ENCODE measurements at regions not wholly inside any gene's neighbourhood (a gene's known extent, or its start where the extent isn't known, plus 50 kb on each side); places are given as distances from the start of the nearest gene placed in this dataset.

DNA sequence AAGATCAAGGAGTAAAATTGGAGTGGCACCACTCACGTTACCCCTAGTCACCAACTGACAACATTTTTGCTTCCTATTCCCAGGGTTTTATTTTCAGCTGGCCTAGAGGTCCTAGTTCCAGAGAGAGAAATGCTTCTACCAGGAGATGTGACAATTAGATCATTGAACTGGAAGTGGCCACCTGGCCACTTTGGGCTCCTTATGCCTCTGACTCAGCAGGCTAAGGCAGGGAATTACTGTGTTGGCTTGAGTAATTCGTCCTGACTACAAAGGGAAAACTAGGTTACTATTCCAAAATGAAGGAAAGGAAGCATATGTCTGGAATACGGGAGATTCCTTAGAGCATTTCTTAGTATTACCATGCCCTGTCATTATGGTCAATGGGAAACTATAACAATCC is 831.6 kb upstream of the NDST4 start:
- no peak for DNase-seq (ENCODE audit: low read depth, low spot score)

DNA sequence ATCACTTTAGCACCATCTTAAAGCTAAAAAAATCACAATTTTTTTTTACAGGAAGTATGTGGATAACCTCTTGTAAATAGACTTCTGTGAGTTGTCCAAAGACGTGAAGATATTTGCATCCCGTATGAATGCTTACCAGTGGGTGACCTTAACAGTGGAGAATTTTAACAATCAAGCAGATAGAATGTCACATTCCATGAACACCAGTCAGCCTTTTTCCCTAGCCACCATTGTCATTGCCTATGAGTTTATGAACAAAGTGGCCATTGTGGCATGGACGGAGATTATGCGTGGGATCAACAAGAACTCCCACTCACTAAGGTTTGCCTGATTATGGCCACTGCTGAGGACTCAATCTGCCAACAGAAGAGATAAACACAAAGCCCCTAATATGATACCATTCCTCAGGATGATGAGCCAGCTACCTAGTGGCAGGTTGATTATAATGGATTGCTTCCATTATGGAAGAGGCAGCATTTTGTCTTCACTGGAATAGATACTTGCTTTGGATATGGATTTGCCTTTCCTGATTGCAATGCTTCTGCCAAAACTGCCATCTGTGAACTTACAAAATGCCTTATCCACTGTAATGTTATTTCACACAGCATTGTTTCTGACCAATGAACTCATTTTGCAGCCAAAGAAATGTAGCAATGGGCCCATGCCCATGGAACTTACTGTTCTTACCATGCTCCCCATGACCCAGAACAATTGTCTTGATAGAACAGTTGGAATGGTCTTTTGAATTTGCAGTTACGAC is 830.9 kb upstream of the NDST4 start:
- DNase-seq (ENCODE audit: low read depth, low spot score): peak; percentile 39

DNA sequence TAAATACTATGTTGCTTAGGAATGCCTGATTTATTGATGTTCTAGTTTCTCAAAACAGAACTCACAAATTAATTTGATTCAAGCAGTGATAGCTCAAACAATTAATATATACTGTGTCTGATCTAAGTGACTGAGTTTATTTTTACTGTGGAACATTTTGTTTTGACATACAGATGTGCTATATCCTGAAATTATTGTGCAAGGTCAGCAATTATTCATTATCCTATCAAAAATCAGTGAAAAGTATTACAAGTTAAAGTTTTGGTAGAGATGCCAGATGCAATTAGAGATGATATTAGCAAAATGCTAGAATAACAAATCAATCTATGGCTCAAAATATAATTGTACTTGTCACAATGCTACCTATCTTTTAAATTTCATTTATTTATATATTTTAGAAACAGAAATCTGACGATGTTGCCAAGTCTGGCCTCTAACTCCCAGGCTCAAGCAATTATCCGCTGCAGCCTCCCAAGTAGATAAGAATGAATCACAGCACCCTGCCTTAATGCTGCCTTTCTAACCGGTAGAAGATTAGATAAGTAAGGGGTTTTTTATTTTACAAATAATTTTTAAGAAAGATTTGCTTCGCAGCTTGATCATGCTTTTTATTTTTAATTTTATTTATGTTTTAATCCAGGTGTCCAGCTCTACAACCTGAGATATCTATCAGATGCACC is 825.5 kb upstream of the NDST4 start:
- no peak for DNase-seq (ENCODE audit: low read depth, low spot score)

DNA sequence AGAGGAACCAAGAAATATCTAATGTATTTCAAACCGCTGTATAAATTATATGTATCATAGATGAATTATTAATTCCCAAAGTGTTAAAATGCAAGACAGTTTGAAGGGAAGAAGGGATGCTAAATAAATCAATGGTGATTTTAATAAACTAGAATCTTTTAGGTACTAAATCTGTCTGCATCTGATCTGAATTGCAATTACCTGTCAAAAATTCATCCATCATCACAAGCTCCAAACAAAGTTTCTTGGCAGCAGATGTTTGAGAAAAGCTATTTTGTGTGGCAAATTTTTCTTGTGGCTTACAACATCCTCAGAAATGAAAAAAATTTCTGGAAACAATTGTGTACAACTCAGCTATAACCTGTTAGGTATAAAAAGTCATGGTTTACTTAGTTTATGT is 816.0 kb upstream of the NDST4 start:
- no peak for DNase-seq (ENCODE audit: low read depth, low spot score)

DNA sequence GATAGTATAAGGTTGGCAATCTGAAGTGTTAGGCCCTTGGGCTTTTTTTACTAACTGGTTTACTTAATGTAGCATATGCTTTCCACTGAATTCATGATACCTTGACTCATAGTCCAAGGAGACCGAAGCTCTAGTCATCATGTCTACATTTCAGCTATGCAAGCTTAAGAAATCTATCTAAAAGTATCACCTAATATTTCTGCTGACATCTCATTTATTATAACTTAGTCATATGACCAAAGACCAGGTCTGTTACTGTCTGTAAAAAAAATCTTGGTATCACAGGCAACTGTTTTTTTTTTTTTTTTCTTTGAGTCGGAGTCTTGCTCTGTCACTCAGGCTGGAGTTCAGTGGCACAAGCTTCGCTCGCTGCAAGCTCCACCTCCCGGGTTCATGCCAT is 814.0 kb upstream of the NDST4 start:
- no peak for DNase-seq (ENCODE audit: low read depth, low spot score)

DNA sequence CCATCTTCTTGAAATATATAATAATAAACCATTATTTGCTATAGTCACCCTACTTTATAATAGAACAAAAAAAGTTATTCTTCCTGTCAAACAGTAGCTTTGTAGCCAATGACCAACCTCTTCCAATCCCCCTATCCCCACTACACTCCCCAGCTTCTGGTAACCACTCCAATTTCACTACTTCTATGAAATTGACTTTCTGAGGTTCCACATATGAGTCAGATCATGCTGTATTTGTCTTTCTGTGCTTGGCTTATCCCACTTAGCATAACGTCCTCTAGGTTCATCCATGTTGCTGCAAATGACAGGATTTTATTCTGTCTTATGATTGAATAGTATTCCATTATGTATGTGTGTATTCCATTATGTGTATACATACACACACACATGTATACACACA is 809.7 kb upstream of the NDST4 start:
- no peak for DNase-seq (ENCODE audit: low read depth, low spot score)

DNA sequence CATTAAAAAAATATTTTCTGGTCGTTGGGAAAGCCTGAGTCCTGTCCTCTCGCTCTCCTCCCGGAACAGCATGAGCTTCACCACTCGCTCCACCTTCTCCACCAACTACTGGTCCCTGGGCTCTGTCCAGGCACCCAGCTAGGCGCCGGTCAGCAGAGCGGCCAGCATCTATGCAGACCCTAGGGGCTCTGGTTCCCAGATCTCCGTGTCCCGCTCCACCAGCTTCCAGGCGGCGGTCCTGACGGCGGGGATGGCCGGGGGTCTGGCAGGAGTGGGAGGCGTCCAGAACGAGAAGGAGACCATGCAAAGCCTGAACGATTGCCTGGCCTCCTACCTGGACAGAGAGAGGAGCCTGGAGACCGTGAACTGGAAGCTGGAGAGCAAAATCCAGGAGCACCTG is 807.2 kb upstream of the NDST4 start:
- DNase-seq (ENCODE audit: low read depth, low spot score): no peak

DNA sequence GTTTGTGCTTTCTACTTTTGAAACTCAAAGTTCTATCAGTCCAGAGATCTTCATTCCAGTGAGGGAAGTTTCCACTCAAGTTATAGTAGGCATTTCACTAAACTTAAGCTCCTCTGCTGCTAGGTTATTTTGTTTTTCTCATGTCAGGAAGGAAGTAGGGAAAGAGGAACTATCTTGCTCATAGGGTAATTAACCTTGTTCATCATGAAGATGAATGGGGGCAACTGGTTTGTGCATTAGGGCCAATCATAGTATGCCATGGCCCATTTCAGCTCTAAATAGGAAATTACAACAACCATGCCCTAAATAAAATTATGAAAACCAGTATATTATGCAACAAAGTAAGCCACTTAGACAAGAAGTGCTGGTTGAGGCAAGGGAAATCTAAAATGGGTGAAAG is 804.7 kb upstream of the NDST4 start:
- no peak for DNase-seq (ENCODE audit: low read depth, low spot score)

DNA sequence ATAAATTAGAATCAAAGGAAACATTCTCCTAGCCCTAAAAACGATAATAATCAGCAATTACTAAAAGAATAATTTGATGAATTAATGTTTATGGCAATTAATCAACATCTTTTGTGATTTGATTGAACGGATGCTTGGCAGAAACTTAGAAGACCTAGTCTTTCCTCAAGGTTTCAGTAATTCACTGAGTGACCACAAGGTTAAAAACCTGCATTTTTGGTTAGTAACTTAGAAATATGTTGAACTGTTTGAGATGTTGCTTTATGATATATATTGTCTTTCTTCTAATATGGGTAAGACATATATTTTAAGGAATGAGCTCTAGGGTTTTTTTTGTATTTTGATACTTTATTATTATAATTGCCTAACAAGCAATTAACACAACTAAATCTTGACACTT is 793.0 kb upstream of the NDST4 start:
- DNase-seq (ENCODE audit: low read depth, low spot score): no peak

DNA sequence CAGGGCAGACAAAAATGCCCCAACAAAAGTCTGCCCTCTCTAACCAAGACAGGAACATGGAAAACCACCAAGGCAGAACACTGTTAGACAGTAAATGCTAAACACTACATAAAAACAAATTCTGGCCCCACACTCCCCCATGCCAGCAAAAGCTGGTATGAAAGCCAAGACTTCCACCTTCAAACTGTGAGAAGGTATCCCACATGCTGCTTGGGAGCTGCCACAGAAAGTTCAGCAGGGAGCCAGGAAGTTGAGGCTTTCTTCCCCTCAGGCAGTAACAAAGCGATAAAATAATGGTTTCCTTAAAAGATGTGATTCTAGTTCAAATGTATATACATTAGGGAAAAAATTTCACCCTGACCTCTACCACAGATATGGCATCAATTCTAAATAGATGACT is 770.4 kb upstream of the NDST4 start:
- no peak for DNase-seq (ENCODE audit: low read depth, low spot score)

DNA sequence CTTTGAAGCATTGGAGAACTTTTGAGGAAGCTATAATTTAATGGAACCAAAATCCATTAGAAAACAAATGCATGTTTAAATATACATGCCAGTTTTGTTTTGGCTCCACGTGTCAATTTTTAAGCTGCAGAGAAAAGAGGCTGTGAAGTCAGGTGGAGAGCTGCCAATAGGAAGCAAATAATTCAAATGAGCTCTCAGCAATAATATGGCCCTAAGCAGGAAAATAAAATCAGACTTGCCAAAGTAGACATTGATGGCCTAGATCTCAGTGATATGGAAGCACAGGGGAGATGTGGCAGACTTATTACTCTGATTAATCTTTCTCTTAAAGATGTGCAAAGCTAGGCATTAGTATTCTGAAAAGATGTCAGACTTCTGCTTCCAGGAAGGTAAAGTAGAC is 769.8 kb upstream of the NDST4 start:
- DNase-seq (ENCODE audit: low read depth, low spot score): no peak

DNA sequence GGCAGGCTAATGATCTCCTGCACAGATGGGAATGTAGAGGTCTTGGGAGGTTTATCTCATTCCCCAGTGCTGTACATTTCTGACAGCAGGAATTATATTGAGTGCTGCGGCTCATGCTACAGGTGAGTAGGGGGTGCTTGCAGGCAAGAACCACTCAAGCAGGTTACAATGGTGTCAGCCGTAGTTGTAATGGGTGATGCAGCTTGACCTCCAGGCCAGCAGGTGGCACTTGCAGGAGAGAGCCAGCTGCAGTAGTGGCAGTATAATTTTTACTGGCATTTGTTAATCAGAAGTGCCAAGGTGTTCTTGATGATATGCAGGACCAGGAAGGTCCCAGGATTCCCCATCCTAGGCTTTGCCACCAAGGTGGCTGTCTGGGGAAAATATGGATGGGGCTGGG is 759.6 kb upstream of the NDST4 start:
- DNase-seq (ENCODE audit: low read depth, low spot score): no peak

DNA sequence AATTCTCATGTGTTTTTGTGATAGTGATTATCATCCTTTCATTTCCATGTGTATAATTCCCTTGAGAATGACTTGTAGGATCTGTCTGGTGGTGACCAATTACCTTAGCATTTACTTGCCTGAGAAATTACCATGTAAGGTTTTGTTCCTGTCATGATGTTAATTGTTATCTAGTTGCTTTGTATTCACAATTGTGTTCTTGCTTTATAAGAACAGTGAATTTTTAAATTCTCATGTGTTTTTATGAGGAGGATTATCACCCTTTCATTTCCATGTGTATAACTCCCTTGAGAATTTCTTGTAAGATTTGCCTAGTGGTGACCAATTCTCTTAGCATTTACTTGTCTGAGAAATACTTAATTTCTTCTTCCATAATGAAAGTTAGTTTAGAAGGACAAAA is 758.2 kb upstream of the NDST4 start:
- no peak for DNase-seq (ENCODE audit: low read depth, low spot score)

DNA sequence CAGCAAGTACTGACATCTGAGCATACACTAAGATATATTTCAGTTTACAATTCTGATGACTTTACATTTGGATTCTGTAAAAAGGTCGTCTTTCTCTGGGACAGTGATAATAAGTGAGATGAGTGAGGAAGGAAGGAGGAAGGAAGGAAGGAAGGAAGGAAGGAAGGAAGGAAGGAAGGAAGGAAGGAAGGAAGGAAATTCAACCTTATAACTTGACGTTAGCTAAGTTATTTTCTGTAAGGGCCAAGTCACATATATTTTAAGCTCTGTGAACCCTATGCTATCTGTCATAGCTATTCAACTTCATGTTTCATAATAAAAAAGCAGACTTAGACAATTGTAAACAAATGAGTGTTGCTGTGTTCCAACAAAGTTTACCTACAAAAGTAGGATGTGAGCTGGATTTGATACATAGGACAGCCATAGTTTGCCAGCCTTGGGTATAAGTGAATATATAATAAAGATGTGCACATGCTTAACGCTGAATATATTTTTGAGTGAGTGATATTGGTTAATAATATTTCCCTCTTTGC is 753.0 kb upstream of the NDST4 start:
- DNase-seq (ENCODE audit: low read depth, low spot score): no peak

DNA sequence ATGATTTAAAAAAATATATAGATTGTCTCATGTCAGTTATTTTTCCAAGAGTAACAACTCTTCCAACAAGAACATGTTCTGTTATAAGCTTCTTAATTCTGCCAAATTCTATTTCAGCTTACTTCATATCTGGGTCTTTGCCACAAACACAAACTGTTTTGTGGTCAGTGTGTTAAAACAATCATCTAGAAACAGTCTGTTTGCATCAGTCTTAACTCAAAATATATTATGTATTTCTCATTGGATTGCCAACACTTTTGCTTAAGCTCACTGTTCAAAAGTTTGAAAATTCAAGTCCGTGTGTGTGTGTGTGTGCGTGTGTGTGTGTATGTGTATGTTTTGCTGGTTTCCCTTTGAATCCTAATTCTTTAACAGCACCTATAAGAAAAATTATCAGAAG is 752.3 kb upstream of the NDST4 start:
- DNase-seq (ENCODE audit: low read depth, low spot score): peak; percentile 1

DNA sequence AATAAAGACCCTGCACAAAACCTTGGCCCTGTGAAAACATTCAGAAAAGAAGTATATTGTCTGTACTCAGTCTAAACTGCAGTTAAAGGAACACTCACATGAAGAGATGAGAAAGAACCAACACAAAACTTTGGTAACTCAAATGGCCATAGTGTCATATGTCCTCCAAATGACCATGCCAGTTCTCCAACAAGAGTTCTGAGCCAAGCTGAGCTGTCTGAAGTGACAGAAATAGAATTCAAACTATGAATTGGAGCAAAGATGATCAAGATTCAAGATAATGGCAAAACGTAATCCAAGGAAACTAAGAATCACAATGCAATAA is 739.3 kb upstream of the NDST4 start:
- DNase-seq (ENCODE audit: low read depth, low spot score): no peak

DNA sequence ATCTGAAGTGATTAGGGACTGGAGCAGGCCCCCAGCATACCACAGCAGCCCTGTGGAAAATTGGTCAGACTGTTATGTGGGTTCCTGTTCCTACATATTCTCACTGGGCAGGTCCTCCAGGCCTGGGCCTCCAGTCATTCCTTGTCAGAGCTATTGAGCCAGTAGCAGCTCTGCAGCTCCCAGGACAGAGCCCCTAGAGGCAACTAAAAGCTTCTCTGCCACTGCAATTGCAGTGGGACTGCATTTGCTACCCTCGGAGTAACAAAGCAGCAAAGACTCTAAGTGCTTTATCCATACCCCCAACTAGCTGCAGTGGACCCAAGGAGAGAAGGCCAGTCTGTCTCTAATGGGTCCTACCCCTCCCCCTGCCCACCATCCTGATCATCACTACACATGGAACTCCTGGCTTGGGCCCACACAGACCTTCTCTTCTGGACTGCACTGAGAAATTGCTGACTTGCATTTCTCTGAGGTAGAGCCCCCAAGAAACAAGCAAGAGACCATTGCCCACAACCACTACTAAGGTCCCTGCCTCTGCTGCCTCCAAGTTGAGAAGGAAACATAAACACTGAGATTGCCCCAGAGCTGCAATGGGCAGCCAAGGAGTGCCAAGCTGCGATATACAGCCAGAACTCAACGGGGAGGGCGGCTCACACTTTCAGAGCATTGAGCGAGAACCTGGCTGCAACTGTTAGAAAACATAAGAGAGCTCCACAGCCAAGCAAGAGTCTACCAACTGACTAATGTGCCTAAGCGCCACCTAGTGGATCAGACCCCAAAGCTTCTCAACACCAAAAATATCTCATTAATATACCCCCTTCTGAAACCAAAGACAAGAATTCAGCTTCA is 738.7 kb upstream of the NDST4 start:
- DNase-seq (ENCODE audit: low read depth, low spot score): peak; percentile 64

DNA sequence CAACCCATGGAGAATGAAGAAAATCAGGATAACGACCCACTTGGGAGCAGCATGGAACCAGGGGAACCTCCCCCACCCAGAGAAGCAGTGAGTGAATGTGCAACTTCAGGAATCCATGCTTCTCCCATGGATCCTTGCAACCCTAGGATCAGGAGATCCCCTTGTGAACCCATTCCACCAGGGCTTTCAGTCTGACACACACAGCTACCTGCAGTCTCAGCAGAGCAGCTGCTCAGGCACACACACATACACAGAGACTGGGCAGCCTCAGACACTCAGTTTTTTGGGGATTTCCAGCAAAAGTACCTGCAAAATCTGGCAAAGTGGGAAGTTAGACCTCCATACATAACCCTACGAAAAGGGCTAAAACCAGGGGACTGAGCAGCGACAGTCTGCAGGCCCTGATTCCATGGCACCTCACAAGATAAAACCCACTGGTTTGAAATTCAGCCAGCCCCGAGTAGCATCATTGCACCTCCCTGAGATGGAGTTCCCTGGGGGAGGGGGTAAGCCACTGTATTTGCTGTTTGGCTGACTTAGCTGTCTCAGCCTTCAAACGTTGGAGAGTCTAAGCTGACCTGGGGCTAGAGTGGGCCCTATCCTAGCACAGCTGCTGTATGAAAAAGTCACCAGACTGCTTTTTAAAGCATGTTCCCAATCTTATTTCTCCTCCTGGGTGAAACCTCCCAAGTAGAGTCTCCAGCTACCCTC is 737.5 kb upstream of the NDST4 start:
- DNase-seq (ENCODE audit: low read depth, low spot score): no peak

DNA sequence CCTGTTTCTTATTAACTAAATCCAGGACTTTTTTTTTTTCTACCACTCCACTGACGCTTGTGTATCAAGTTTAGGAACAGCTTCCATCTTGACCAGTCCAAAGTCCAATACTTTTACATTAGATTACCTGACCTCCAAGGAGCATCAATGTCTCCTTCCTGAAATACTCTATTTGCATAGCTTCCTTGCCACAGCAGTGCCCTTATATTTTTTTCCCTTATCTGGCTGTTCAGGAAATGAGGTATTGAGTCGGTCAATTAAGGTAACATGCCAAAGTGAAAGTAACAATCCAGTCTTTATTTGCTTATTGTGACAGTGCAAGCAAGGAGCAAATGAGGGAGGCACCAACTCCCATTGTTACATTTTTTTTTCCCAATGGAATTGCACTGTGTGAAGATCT is 730.8 kb upstream of the NDST4 start:
- DNase-seq (ENCODE audit: low read depth, low spot score): no peak

DNA sequence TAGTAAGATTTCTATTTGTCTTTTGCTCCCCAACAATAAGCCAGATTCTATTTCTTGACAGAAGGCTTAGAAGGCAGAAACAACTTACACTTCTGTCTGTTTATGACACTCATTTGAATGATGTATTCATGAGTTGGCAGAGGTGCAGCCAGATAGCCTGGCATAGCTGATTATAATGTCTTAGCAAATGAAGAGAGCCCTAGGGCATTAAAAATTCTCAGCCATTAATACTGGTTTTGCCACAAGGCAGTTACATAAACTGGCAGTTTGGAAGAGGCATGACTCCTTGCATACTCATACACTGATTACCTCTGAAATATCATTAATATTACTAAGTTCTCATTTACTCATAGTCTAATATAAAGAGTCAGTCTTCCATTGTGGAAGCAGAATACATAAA is 728.5 kb upstream of the NDST4 start:
- DNase-seq (ENCODE audit: low read depth, low spot score): no peak

DNA sequence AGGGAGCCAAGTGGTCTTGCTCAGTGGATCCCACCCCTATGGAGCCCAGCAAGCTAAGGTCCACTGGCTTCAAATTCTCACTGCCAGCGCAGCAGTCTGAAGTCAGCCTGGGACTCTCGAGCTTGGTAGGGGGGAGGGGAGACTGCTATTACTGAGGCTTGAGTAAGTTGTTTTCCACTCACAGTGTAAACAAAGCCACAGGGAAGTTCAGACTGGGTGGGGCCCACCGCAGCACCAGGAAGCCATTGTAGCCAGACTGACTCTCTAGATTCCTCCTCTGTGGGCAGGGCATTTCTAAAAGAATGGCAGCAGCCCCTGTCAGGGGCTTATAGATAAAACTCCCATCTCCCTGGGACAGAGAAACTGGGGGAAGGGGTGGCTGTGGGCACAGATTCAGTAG is 721.0 kb upstream of the NDST4 start:
- DNase-seq (ENCODE audit: low read depth, low spot score): no peak

DNA sequence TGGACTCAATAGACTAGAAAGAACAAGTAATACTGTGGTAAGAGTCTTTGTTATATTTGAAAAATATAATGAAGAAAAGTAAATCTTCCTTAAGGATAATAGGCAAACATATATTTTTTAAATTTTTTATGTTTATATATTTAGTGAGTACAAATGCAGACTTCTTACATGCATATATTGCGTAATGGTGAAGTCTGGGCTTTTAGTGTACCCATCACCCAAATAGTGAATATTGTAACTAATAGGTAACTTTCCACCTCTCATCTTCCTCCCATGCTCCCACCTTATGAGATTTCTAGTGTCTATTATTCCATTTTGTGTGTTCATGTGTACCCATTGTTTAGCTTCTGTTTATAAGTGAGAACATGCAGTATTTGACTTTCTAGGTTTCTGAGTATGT is 711.2 kb upstream of the NDST4 start:
- DNase-seq (ENCODE audit: low read depth, low spot score): no peak

All from astrocyte of the hippocampus (primary cell).